Stimulated activated CD4-positive, alpha-beta T cell treated with anti-CD3 and anti-CD28 coated beads, TNF-alpha, amount 100 ng/mL, for 48 hours (primary cell): ENCODE measurements at regions not wholly inside any gene's neighbourhood (a gene's known extent, or its start where the extent isn't known, plus 50 kb on each side); places are given as distances from the start of the nearest gene placed in this dataset.

Experiments
- DNase-seq, 3 donors: peaks; one replicate each; pipeline ENCODE4 v3.0.0-alpha.2; 2020; ENCODE audit warnings: low read depth in 3 of 3

- DNase-seq = no peak
Observed at GRCh38 chrX:124829930-124830329, 483.6 kb downstream of the SH2D1A start.

- DNase-seq = no peak
Observed at GRCh38 chrX:124836786-124837185, 482.9 kb upstream of the TEX13C start.

GRCh38 chrX:124842205-124842604 lies 477.5 kb upstream of the TEX13C start:
- DNase-seq = no peak

- DNase-seq = no peak
Observed at GRCh38 chrX:124860736-124861135, 458.9 kb upstream of the TEX13C start.

GRCh38 chrX:124862301-124862700 lies 457.4 kb upstream of the TEX13C start:
- DNase-seq = no peak

- DNase-seq = no peak
Observed at GRCh38 chrX:124863303-124863702, 456.4 kb upstream of the TEX13C start.

- DNase-seq = no peak
Observed at GRCh38 chrX:124887572-124887971, 432.1 kb upstream of the TEX13C start.

GRCh38 chrX:124895947-124896346 lies 423.7 kb upstream of the TEX13C start:
- DNase-seq = no peak

- no peak for DNase-seq
Observed at GRCh38 chrX:124902953-124903352, 416.7 kb upstream of the TEX13C start.

GRCh38 chrX:124910611-124911010 lies 409.1 kb upstream of the TEX13C start:
- DNase-seq = no peak

GRCh38 chrX:124917011-124917410 lies 402.7 kb upstream of the TEX13C start:
- no peak for DNase-seq

GRCh38 chrX:124925681-124926080 lies 394.0 kb upstream of the TEX13C start:
- DNase-seq = no peak

- no peak for DNase-seq
Observed at GRCh38 chrX:124931241-124931640, 388.4 kb upstream of the TEX13C start.

- no peak for DNase-seq
Observed at GRCh38 chrX:124931958-124932357, 387.7 kb upstream of the TEX13C start.

GRCh38 chrX:124938715-124939114 lies 381.0 kb upstream of the TEX13C start:
- no peak for DNase-seq

GRCh38 chrX:124940531-124940930 lies 379.1 kb upstream of the TEX13C start:
- no peak for DNase-seq

GRCh38 chrX:124954402-124954801 lies 365.3 kb upstream of the TEX13C start:
- DNase-seq = no peak

GRCh38 chrX:124960454-124960853 lies 359.2 kb upstream of the TEX13C start:
- no peak for DNase-seq

- DNase-seq = no peak
Observed at GRCh38 chrX:124963717-124964116, 356.0 kb upstream of the TEX13C start, which contains the start of gene TENM1. TENM1 (minus strand) TSS chrX:124963817.

- DNase-seq = no peak
Observed at GRCh38 chrX:124975456-124975855, 344.2 kb upstream of the TEX13C start.

GRCh38 chrX:124981420-124981819 lies 338.3 kb upstream of the TEX13C start:
- no peak for DNase-seq

GRCh38 chrX:124984140-124984813 lies 335.4 kb upstream of the TEX13C start:
- DNase-seq = no peak

- no peak for DNase-seq
Observed at GRCh38 chrX:124986284-124986683, 333.4 kb upstream of the TEX13C start.

GRCh38 chrX:124993735-124994134 lies 325.9 kb upstream of the TEX13C start:
- no peak for DNase-seq
